Type B pancreatic cell (in vitro differentiated cells): ENCODE measurements at regions not wholly inside any gene's neighbourhood (a gene's known extent, or its start where the extent isn't known, plus 50 kb on each side); places are given as distances from the start of the nearest gene placed in this dataset.

Source experiments
- DNase-seq: peaks from one replicate; pipeline ENCODE4 v3.0.0; 2021; ENCODE audit warnings: mixed read lengths; ENCODE audit not compliant: unreplicated experiment; ENCODE audit errors: extremely low spot score
- H3K27ac Mint-ChIP-seq: 2 replicates; pipeline ENCODE4 v1.8.0; 2021; ENCODE audit warnings: mild to moderate bottlenecking, mixed read lengths
- H3K27me3 Mint-ChIP-seq: 2 replicates; pipeline ENCODE4 v1.8.0; 2021; ENCODE audit warnings: mixed read lengths
- H3K36me3 Mint-ChIP-seq: 2 replicates; pipeline ENCODE4 v1.8.0; 2021; ENCODE audit warnings: mixed read lengths
- H3K4me1 Mint-ChIP-seq: one replicate; pipeline ENCODE4 v1.8.0; 2021; ENCODE audit warnings: mixed read lengths; ENCODE audit not compliant: unreplicated experiment
- H3K4me3 Mint-ChIP-seq: 2 replicates; pipeline ENCODE4 v1.8.0; 2021; ENCODE audit warnings: mild to moderate bottlenecking, mixed read lengths
- H3K9me3 Mint-ChIP-seq: 2 replicates; pipeline ENCODE4 v1.8.0; 2021; ENCODE audit warnings: mixed read lengths
- CTCF ChIP-seq: fragments of 200-600 bp; sonication (generic); conservative IDR thresholded peaks from 2 replicates; pipeline ENCODE4 v1.5.0; 2021; ENCODE audit warnings: antibody characterized with exemption, mild to moderate bottlenecking

DNA sequence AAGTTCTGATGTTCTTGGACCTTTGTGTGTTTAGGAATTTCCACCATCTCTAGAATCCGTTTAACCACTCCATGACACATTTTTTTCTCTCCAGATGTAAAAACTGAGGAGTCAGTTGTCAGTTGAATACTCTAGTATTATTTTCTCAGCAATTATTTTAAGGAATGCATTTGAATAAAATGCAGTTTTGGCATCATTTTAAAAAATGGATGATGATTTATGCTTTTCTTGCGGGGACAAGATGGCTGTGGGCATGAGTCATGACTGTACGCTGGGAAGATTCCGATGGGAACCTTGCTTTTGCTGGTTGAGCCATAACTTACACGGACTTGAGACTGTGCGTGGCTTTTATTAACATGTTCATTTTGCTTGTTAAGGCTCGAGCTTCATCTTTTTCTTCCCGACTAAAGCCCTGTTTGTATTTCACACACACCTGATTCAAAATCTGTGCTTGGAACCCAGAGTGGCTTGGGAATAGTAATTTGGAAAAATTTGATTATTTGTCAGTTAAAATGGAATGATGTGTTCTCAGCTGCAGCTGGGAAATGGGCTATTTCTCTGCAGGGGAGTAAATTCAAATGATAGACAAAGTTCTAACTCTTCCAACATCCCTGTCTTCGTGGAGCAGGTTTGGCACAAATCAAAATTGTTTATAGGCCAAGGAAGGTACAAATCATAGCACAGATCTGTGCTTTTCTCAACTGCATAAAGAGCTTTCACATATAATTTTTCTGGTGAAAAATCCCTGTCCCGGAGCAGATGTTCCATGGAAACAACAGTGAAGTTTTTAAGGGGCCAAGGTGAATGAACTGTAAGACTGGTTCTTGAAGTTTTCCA, 470.5 kb upstream of the JAG1 start:
- Mint-ChIP-seq H3K27me3 (peaks cover 12% of the 10 kb centered on the region), H3K36me3 (no peaks in the 10 kb centered on the region), H3K27ac (no peak overlapping the region), H3K4me3 (no peak overlapping the region), H3K9me3 (no peaks in the 10 kb centered on the region), H3K4me1 (no peaks in the 10 kb centered on the region)
- DNase-seq = no peak
- no peak for TF ChIP-seq CTCF

GRCh38 chr20:11145616-11146015, 471.8 kb upstream of the JAG1 start:
- no peaks in the 10 kb centered on the region for H3K36me3 Mint-ChIP-seq
- no peak overlapping the region for H3K27ac Mint-ChIP-seq
- TF ChIP-seq CTCF = no peak

GRCh38 chr20:11153819-11154218, 480.0 kb upstream of the JAG1 start:
- Mint-ChIP-seq H3K4me3 (no peak overlapping the region), H3K27ac (no peak overlapping the region), H3K27me3 (no peaks in the 10 kb centered on the region), H3K9me3 (no peaks in the 10 kb centered on the region), H3K36me3 (no peaks in the 10 kb centered on the region), H3K4me1 (no peaks in the 10 kb centered on the region)
- TF ChIP-seq CTCF = no peak
- DNase-seq = no peak

More at GRCh38 chr20:11145616-11146015, 471.8 kb upstream of the JAG1 start:
- H3K27me3 Mint-ChIP-seq = peaks cover 12% of the 10 kb centered on the region
- H3K9me3 Mint-ChIP-seq = no peaks in the 10 kb centered on the region
- DNase-seq = no peak
- no peaks in the 10 kb centered on the region for H3K4me1 Mint-ChIP-seq
- no peak overlapping the region for H3K4me3 Mint-ChIP-seq

DNA sequence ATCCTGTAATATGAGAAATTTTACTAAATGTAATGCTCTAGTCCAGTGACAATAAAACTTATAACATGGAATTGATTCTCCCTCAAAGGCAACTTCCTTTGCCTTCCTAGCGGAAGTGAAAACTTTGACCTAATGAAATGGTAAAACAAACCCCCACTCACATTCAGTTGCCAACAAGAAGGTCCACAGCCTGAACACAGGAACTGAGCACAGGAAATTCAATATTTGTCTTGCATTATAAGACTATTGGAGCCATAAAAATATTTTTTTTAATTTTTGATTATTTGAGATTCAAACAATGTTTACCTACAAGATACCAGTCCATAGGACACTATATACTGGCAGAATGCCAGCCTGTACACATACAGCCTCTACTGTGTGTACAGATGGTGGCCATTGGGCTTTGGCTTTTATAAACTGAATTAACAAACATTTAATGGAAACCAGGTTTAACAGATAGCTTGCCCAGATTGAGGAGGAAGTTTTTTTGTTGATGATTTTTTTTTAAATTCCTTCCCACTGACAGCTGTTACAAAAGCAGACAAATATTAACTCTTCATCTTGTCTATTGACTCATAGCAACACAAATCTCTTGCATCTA, 481.5 kb upstream of the JAG1 start:
- H3K27me3 Mint-ChIP-seq = no peaks in the 10 kb centered on the region
- H3K9me3 Mint-ChIP-seq = no peaks in the 10 kb centered on the region
- H3K4me3 Mint-ChIP-seq = no peak overlapping the region
- peaks cover 3% of the 10 kb centered on the region for H3K4me1 Mint-ChIP-seq
- no peak for TF ChIP-seq CTCF
- H3K27ac Mint-ChIP-seq = no peak overlapping the region
- no peaks in the 10 kb centered on the region for H3K36me3 Mint-ChIP-seq
- DNase-seq = no peak

- H3K4me1 Mint-ChIP-seq = peaks cover 3% of the 10 kb centered on the region
- H3K27ac Mint-ChIP-seq = no peak overlapping the region
- DNase-seq = no peak
- no peak for TF ChIP-seq CTCF
- no peaks in the 10 kb centered on the region for H3K27me3 Mint-ChIP-seq
- H3K9me3 Mint-ChIP-seq = no peaks in the 10 kb centered on the region
- H3K4me3 Mint-ChIP-seq = no peak overlapping the region
- no peaks in the 10 kb centered on the region for H3K36me3 Mint-ChIP-seq
Observed at GRCh38 chr20:11156922-11157321, 483.1 kb upstream of the JAG1 start.
